ENCODE measurements at regions not wholly inside any gene's neighbourhood (a gene's known extent, or its start where the extent isn't known, plus 50 kb on each side); places are given as distances from the start of the nearest gene placed in this dataset.

DNA sequence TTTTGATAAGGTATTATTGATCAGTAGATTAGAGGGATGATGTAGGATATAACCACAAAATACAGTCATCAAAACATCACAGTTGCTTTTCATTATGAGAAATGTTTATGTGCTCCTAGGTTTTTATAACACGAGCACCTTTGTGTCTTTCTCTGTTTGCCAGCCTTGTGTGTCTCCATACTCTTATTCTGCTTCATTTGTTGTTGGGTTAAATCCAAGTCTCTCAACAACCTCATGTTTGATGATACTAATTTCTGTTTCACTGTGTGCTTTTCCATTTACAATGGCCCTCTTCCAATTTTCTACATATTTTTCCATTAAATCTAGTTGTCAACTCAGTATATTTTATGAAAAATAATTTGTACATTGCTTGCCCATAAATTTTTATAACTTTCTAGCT is 107.7 kb upstream of the POU2AF2 start:
- no peak for DNase-seq

DNA sequence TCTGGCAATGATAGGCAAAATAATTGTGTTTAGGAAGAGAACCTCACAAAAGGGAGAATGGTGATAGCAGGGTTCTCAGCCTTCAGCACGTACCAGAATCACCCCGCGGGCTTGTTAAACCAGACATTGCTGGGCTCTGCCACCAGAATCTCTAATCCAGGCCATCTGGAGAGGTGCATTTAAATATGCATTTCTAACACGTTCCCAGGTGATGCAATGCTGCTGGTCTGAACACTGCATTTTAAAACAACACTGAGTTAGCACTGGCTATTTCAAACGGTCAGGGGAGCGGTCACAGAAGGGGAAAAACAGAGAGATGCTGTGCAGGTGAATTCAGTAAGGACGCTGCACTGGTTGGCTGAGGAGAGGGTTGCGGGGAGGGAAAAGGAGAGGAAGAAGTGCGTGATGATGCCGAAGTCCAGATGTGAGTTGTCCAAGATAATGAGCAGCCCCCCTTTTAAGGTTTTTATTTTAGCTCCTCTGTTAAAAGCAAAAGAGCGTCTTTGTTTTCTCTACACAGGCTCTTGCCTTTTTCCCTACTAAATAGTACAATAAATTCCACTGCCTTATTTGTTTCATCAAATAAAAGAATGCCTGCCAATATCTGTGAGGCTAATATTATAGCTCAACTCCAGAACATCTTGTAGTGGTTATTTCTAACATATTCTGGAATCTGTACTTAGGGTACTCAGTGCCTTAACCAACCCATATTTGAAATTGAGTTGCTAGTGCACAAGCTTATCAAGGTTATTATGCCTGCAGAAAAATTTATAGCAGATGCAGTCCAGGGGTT is 109.6 kb upstream of the POU2AF2 start:
- no peak for DNase-seq

DNA sequence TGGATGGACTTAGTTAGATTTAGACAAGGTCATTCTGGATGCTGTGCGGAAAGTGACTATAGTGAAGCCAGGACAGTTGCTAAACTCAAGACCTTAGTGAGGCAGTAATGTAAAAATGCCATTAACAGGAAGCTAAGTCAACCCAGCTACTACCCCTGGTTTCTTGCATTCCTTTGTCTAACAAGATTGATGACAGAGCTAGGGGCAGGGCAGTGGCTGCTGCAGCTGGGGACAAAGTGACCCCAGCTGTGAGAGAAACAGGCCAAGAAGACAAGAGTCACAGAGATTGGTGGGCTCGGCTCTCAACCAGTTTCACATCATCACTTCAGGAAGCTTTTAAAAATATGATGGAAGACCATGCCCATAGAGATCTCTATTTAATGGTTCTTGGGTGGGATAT is 110.4 kb upstream of the POU2AF2 start:
- no peak for DNase-seq

DNA sequence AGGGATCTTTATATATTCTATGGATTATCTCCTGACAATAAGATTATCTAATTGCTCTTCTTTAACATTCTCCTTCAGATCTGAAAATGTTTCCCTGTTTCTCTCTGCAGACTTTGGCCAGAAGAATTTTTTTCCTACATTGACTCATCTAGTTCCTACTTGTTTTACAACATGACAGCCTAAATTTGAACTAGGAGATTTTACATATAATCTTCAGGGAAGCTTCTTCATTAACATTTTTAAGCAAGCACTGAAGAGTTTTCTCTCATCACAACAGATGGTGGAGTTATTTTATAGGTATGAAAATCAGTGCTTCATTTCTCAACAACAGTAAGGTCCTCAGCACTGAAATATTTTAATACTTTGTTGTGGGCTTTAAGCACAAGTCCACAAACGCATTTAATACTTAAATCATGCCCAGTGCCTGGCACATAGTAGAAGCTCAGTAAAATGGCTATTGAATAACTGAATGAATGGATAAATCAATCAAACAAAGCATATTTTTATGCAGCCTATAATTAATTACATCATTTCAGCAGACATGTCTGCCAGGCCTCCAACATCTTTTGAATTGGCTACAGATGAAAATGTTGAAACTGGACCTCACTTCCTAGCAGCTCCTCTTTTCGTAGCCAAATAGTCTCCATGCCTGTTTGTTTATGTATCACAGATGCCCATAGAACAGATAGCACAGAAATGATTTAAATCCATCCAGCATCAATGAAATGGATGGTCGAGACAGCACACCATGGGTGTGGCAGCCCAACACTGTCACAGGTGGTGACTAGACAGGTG is 117.3 kb upstream of the POU2AF2 start:
- no peak for DNase-seq

DNA sequence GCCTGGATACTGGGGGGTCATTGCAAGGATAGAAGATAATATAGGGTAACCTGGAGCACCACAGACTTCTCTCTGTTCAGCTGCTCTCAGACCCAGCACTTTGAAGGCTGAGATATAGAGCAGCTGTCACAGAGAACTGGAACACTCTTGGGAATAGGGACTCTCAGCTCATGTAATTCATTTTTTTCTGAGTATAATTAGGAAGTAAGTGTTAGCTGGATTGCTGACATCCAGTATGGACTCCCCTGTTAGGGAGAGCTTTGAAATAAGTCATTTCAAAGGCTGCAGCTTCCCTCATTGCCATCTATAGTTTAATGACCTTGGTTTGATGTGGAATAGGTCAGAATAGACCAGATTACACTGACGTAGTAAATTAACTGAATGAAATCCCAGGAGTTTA is 120.8 kb upstream of the POU2AF2 start:
- no peak for DNase-seq

DNA sequence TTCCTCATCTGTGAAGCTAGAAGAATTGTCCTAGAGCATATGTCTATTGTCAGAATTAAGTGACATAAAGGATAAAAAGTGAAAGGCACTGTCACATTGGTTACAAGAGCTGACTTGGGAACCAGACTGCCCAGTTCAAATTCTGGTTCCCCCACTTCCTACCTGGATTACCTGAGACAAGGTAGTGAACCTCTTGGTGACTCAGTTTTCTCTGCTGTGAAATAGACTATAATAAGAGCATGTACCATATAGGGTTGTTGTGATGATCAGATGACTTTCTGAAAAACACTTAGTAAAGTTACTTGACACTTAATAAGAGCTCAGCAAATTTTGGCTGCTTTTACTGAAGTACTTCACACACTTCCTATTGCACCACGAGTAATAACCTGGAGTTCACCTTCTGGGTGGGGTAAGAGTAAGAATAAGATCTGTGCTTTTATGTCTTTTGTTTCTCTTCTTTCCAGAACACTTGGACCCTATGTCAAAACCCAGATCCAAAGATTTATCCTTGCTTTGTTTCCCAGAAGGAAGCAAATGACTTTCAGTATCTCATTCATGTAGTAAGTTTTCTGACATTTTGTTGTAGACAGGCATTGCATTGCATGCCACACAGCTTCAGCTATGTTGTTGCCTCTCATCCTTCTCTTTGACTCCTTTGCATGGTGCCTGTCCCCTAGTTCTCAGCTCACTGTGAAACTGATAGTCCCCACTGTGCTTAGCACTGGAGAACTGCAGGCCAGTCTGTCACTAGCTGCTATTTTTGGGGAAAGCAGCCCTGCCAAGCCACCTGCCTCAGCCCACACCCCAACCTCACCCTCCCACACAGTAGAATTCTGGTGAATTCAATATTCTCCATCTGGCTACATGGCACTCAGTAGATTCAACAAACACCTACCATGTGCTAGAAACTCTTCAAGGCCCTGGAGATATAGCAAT is 121.8 kb upstream of the POU2AF2 start:
- no peak for DNase-seq

DNA sequence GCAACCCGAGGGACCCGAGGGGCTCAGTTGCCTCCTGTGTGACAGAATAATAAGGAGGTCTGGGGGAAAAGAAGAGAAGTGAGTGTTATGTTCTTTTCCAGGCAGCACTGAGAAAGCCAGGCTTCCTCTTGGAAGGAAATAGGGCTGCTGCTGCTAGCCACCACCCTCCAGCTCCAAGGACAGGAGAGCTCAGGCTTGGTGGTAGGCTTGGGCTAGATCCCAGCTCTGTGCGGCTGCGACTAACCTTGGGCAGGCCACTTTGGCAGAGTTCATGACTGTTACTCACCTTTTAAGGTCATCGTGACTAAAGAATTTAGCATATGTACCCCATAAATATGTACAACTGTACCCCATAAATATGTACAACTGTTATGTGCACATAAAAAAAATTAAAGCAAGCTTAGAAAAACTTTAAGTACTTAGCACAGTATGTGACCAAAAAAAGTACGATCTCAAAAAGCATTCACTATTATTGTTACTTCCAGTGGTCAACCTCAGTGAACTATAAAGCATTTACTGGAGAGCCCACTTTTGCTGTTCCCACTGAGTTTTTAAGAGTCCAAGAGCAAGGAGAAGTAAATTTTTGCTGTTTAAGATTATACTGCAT is 124.7 kb upstream of the POU2AF2 start:
- DNase-seq = no peak

DNA sequence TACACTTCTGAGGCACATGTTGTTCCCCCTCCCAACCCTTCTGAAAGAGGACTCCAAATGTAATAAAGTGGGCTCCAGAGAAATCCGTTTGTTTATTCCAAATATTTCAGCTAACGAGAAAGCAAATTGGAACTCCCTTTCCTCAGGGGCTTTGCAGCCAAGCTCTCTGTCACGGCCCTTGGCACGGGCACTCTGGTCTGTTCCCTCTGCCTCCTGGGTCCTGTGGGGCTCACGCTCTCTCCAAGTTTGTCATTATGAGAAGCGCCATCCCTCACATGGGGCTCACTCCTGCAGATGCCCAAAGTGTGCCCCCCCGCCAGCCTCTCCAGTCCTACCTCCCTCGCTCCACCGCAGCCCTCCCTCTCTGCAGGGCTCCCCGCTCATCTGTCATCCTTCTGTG is 125.4 kb upstream of the POU2AF2 start:
- DNase-seq = no peak

DNA sequence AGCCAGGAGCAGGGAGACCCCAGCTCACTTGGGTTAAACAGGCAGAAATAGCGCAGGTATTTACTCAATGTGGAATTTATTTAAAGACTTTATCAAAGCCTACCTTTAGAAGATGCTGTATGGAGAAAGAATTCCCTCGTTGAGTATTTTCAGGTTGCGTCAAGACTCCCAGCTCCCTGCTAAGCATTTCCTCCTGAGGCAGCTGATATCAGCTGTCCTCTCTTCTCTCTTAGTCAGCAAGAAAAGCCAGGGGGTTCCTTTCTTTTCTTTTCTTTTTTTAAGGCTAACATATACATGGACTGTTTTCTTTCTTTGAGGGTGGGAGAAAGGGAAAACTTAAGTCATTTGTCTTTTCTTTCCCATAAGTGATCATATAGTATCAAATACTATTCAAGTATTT is 125.8 kb upstream of the POU2AF2 start:
- DNase-seq = no peak

DNA sequence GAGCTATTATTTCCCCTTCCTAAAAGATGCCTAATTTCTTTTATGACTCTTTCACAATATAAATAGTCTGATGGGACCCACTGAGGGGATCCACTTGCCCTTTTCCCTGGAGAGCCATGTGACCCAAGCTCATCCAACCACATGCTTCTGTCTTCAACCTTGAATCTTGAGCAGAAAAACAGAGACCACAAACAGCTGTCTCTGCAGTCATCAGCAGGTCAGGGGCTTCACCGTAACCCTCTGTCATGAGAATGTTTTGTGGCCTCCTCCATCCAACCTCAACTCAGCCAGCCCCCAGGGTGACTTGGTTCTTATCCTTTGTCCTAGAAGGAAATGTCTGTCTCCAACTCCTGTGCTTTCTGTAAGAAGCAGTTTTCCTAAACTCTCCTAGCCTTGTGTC is 129.6 kb upstream of the POU2AF2 start:
- DNase-seq = no peak

DNA sequence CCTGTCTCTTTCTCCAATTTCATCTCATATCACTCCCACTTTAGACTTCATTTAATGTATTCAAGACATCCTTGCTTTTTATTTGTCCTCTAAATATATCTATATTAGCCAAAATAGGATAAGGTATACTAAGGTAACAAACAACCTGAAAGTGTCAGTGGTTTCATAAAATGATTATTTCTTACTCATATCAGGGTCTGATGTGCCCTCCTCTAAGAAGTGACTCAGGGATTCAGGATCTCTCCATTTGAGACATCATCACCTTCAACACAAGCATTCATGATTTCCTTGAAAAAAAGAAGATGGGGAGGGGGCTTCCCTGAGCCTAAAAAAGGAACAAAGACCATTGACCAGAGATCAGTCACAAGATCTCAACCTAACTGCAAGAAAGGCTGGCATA is 131.4 kb upstream of the POU2AF2 start:
- DNase-seq = no peak

DNA sequence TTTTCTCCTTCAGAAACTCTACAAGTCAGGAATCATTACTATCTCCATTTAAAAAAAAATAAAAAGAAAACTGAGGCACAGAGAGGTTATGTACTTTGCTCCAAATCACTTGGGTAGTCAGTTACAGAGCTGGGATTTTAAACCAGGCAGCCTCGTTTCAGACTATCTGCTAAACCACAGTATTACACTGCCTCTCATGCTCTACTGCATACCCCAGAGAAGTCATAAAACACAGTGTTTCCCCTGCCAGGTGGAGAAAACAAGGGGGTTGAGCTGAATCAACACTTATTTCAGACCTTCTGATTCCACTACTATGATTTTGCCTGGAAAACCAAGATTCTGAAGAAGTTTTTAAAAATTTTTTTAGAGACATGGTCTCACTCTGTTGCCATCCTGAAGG is 132.9 kb upstream of the POU2AF2 start:
- DNase-seq = no peak

DNA sequence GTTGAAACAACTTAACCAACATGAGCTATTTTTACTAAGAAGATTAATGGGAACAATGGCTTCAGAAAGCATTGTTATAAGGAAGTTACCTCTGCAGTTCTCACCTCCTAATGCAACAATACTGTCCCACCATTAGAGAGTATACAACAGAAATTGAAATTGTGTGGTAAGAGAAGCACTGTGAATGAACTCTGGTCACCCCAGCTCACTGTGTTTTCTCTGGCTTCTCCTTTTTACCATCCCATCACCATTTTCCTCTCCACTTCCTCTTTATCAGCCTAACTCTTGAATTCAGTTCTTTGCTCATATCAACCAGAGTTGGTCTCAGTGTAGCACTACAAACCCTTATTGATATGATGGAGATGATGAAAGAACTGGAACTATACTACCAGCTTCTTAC is 138.0 kb upstream of the POU2AF2 start:
- no peak for DNase-seq

DNA sequence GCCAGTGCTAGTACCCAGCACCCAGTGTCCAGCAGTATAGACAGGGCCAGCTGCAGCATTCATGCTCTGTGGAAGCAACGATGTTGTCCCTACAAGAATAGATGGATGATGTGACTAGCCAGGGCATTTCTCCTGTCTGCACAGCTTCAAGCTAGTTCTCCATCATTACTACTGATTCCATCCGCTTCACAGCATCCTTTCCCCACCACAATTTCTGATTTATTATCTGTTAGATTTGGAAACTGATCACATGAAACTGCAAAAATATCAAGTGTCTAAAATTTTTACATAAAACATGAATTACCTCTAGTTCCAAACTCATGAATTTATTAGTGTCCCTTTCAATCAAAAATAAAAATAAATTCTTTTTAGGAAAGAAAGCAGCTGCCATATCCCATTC is 138.9 kb upstream of the POU2AF2 start:
- DNase-seq = no peak

DNA sequence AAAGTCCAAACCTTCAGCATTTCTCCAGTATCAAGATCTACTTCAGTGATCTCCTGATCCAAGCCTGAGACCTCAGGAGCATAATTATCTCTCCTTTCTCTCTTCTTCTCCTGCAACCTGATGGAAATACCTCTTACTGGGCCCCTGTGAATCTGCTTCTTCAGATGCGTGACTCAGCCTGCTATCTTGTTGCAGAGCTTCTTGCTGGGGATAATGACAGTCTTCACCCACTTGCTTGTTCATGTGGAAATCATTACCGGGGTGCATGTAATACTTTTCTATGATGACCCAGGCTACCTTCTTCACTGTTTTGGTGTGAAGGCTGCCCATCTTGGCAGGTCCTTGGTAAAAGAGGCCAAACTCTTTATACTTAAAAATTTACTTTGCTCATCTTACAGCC is 140.0 kb upstream of the POU2AF2 start:
- DNase-seq = no peak

DNA sequence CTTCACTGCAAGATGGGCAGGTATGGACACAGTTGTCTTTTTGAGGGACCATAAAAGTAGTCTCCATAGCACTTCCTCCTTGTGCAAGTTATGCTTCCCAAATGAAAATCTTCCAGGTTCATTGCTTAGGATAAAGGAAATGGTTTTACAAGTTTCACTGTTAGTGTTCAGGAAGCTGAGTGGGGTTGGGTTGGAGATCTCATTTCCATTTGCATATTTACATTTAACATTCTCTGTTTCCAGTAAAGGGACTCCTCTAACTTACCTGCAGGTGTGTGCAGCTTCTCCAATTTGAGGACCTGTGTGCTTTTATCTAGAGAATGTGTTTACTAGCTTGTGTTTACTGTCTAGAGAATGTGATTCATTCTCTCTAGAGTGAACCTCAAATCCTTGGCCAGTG is 141.3 kb upstream of the POU2AF2 start:
- DNase-seq = no peak

DNA sequence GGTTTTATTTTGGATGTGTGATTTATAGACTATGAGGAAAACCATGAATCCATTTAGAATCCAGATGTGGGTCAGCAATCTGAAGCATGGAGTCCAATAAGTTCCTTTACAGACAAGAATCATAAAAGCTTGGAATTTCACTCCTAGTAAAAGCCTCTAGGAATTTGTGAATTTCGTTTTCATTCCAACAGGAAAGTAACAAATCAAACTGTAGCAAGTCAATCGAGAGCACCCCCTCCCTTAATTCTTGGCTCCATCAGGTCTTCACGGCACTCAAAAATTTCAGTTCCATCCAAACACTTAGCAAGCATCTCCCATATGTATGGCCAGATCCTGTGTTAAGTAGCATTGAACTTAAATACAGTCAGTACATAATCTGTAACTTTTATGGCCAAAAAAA is 143.6 kb upstream of the POU2AF2 start:
- no peak for DNase-seq

DNA sequence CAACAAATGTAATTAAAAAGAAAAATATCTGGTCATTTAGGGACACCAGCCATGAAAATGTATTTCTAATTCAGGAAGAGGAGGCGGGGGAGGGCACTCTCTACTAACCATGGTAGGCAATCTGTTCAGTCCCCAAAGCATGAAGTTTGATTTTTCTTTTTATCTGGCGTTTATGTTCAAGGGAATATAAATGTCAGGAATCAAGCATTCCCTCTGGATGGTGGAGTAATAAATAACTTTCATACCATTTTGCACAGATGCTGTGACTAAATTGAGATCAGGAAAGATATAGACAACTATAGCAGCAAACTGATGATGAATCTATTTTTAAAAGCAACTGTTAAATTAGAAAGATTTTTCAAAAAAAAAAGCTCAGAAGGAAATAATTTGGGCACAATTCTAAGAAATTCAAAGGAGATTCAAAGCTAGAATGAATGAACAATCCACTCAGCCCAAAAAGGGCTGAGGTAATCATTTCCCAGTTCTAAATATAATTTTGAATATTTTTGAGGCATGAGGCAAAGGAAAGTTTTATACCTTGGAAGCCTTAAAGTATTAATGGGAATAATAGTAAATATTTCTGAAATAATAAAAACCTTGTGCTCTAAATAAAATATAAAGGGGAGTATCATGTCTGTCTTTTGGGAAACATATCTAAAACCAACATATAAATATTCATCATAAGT is 146.4 kb upstream of the POU2AF2 start:
- DNase-seq = no peak

DNA sequence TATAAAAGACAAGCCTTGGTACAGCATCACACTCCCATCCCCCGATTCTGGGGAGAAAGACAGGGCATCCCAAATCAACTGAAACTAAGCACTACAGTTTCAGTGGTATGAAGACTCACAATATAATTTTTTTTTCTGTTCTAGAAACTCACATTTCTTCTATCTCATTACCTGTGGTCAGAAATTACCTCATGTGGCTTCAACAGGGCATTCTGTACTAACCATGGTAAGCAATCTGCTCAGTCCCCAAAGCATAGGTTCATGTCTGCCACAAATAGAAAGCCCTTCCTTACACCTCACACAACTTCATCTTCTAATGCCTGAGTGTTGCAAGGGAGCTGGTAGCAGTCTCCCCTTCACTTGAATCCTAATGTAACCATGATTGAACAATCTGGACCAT is 147.4 kb upstream of the POU2AF2 start:
- no peak for DNase-seq

DNA sequence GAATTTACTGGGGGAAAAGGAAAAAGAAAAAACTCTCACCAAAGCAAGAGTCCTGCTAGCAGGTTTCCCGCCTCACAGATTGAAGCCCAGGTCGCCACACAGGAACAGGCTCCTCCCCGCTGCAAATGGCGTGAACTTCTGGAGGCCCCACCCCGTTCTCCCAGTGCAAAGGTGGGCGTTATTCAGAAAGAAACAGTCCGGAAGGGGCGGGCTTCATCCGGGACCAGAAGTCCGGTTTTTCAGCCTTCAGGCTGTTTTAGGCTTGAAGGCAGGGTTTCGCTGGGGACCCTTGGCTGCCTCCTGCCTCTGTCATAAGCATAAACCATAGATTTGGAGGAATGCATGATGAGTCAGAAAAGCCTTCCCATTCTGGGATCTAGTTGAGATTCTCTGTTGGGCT is 148.3 kb upstream of the POU2AF2 start:
- no peak for DNase-seq

DNA sequence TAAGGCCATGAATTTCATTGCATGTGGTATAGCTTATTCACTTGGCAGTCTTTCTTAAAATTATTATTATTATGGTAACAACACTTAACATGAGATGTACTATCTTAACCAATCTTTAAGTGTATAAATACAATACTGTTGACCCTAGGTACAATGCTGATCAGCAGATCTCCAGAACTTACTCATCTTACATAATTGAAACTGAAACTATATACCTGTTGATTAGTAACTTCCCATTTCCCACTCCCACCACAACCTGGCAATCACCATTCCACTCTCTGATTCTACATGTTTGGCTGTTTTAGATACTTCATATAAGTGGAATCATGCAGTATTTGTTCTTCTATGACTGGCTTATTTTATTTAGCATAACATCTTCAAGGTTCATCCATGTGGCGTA is 150.2 kb upstream of the POU2AF2 start:
- DNase-seq = no peak

DNA sequence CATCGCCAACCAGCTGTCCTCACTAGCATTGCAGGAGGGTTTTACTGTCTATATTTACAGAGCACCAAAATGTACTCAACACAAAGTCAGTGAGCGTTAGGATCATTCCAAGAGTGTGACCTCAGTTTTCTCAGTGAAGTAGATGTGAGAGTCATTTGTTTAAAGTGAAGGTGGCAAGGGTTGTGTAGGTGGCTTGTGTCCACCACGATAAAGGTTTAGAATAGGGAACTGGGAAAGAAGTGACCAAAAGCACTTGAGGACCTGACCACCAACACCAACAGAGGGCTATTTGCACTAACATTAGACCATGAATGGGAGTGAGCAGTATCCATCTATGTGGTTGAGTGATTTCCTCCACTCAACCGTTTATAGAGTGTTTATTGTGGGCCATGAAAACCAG is 152.5 kb upstream of the POU2AF2 start:
- no peak for DNase-seq
